Ishikawa (cell line): ENCODE measurements at regions not wholly inside any gene's neighbourhood (a gene's known extent, or its start where the extent isn't known, plus 50 kb on each side); places are given as distances from the start of the nearest gene placed in this dataset.

Experiments used
- CEBPB ChIP-seq: IDR thresholded peaks from 2 replicates; pipeline ENCODE4 v1.6.1; 2012
- CREB1 ChIP-seq: IDR thresholded peaks from 2 replicates; pipeline ENCODE4 v1.6.1; 2012; ENCODE audit warnings: low read depth
- EGR1 ChIP-seq: IDR thresholded peaks from 2 replicates; pipeline ENCODE4 v1.6.1; 2012
- EP300 ChIP-seq: IDR thresholded peaks from 2 replicates; pipeline ENCODE4 v1.6.1; 2012; ENCODE audit warnings: borderline replicate concordance
- FOXM1 ChIP-seq: IDR thresholded peaks from 2 replicates; pipeline ENCODE4 v1.6.1; 2012; ENCODE audit warnings: low read depth, borderline replicate concordance
- MAX ChIP-seq: IDR thresholded peaks from 2 replicates; pipeline ENCODE4 v1.6.1; 2012
- NFIC ChIP-seq: IDR thresholded peaks from 2 replicates; pipeline ENCODE4 v1.6.1; 2012
- RAD21 ChIP-seq: IDR thresholded peaks from 2 replicates; pipeline ENCODE4 v1.6.1; 2012; ENCODE audit warnings: low read depth
- REST ChIP-seq: IDR thresholded peaks from 2 replicates; pipeline ENCODE4 v1.6.1; 2012; ENCODE audit warnings: low read depth, mild to moderate bottlenecking
- TAF1 ChIP-seq: IDR thresholded peaks from 2 replicates; pipeline ENCODE4 v1.6.1; 2012; ENCODE audit warnings: low read depth, mild to moderate bottlenecking
- TCF12 ChIP-seq: IDR thresholded peaks from 2 replicates; pipeline ENCODE4 v1.6.1; 2012; ENCODE audit warnings: low read depth
- TEAD4 ChIP-seq: IDR thresholded peaks from 2 replicates; pipeline ENCODE4 v1.6.1; 2012
- USF1 ChIP-seq: IDR thresholded peaks from 2 replicates; pipeline ENCODE4 v1.6.1; 2012
- YY1 ChIP-seq: IDR thresholded peaks from 2 replicates; pipeline ENCODE4 v1.6.1; 2012; ENCODE audit warnings: low read depth
- ZBTB7A ChIP-seq: IDR thresholded peaks from 2 replicates; pipeline ENCODE4 v1.6.1; 2012; ENCODE audit warnings: low read depth

- TF ChIP-seq MAX (no peak), RAD21 (no peak), NFIC (no peak), EP300 (no peak), FOXM1 (no peak), ZBTB7A (no peak), USF1 (no peak), EGR1 (no peak), CREB1 (no peak), TEAD4 (no peak), CEBPB (no peak), TCF12 (no peak)
Observed at GRCh38 chr12:91506452-91506851, 323.8 kb upstream of the DCN start.

- TF ChIP-seq YY1: no peak
- TF ChIP-seq NFIC: no peak
- no peak for TF ChIP-seq ZBTB7A
- no peak for TF ChIP-seq USF1
- no peak for TF ChIP-seq TEAD4
- TF ChIP-seq FOXM1: no peak
- TF ChIP-seq CEBPB: no peak
- TF ChIP-seq EP300: no peak
- no peak for TF ChIP-seq CREB1
- no peak for TF ChIP-seq REST
- no peak for TF ChIP-seq RAD21
- no peak for TF ChIP-seq TAF1
- TF ChIP-seq EGR1: no peak
- TF ChIP-seq TCF12: no peak
- TF ChIP-seq MAX: no peak
Observed at GRCh38 chr12:91505006-91505405, 322.4 kb upstream of the DCN start.

- TF ChIP-seq REST: no peak
- no peak for TF ChIP-seq YY1
- TF ChIP-seq EGR1: no peak
- no peak for TF ChIP-seq TCF12
- no peak for TF ChIP-seq USF1
- TF ChIP-seq NFIC: no peak
- TF ChIP-seq MAX: no peak
- TF ChIP-seq TEAD4: no peak
- no peak for TF ChIP-seq ZBTB7A
- no peak for TF ChIP-seq CEBPB
- no peak for TF ChIP-seq RAD21
- TF ChIP-seq FOXM1: no peak
- no peak for TF ChIP-seq EP300
- TF ChIP-seq TAF1: no peak
- TF ChIP-seq CREB1: no peak
Observed at GRCh38 chr12:91502208-91502607, 319.6 kb upstream of the DCN start.

GRCh38 chr12:91496337-91496736 is 313.7 kb upstream of the DCN start:
- TF ChIP-seq RAD21 (no peak), CREB1 (no peak), ZBTB7A (no peak), NFIC (no peak)

GRCh38 chr12:91493308-91493707 is 310.7 kb upstream of the DCN start:
- no peak for TF ChIP-seq YY1
- TF ChIP-seq MAX: no peak
- TF ChIP-seq ZBTB7A: no peak
- no peak for TF ChIP-seq REST
- TF ChIP-seq FOXM1: no peak
- TF ChIP-seq EP300: no peak
- TF ChIP-seq CREB1: no peak
- TF ChIP-seq TCF12: no peak
- no peak for TF ChIP-seq NFIC
- TF ChIP-seq CEBPB: no peak
- TF ChIP-seq TAF1: no peak
- TF ChIP-seq USF1: no peak
- no peak for TF ChIP-seq EGR1
- TF ChIP-seq TEAD4: no peak
- TF ChIP-seq RAD21: no peak
